HG03159 (cell line): ENCODE measurements at regions not wholly inside any gene's neighbourhood (a gene's known extent, or its start where the extent isn't known, plus 50 kb on each side); places are given as distances from the start of the nearest gene placed in this dataset.
"Not testable (repeated sequence)": the region's sequence is repeated elsewhere in the genome, so short reads cannot be mapped to it uniquely, and the experiment has no call there.

Experiments
- ATAC-seq: cut with Tn5 transposase; IDR thresholded peaks from one replicate; pipeline ENCODE4 v1.9.1; 2021; ENCODE audit warnings: mild to moderate bottlenecking, moderate library complexity; ENCODE audit not compliant: unreplicated experiment

DNA sequence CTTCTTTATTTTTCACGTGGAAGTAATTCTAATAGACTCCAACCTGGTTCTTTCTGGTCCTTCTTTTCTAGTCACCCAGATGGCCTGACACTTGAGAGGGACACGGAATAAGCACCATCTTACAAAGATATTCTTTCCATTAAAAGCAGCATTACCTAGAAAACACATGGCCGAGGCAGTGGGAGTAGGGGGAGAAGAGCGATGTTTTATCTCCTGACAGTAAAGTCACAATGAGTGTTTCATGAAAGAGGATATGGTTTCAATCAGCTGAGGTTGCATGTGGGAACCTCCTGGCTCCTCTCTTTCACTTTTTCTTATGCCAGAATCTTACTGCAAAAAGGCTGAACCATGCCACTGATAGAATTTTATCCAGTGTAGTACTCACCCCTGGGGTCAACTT lies 288.8 kb upstream of the SPAG17 start:
- ATAC-seq = no peak

DNA sequence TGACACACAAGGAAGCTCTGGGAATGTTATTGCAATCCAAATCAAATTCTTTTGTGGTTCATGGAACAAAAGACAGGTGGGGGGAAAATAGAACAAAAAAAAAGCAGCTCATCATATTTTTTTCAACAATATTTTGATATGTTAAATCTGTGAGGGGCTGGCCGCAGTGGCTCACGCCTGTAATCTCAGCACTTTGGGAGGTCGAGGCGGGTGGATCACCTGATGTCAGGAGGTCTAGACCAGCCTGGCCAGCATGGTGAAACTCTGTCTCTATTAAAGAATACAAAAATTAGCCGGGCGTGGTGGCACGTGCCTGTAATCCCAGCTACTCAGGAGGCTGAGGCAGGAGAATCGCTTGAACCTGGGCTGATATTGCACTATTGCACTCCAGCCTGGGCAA lies 279.4 kb upstream of the SPAG17 start:
- ATAC-seq = not testable (repeated sequence)

DNA sequence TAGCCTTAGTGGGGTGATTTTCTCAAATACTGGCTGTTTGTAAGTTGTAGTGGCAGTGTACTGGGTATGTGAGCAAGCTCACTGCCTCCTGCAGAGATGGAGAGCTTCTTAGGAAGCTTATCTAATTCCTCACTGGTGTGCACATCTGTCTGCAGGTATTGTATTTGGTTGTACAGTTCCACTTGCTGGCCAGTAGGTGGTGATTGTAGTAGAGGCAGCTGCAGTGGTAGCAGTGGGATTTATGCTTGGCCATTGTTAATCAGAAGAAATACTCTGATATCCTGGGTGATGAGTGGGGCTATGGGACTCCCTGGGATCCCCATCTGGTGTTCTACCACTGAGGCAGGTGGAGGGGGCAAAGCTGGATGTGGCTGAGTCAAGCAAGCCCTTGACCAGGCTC lies 276.1 kb upstream of the SPAG17 start:
- no peak for ATAC-seq

DNA sequence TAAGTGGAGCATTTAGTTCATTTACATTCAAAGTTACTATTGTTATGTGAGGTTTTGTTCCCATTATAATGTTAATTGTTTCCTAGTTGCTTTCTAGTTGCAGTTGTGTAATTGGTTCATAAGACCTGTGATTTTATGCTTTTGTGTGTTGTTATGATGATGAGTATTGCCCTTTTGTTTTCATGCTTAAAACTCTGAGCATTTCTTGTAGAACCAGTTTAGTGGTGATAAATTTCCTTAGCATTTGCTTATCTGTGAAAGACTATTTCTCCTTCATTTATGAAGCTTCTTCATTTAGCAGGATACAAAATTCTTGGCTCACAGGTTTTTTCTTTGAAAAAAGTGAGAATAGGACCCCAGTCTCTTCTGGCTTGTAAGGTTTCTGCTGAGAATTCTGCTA lies 274.8 kb upstream of the SPAG17 start:
- no peak for ATAC-seq

DNA sequence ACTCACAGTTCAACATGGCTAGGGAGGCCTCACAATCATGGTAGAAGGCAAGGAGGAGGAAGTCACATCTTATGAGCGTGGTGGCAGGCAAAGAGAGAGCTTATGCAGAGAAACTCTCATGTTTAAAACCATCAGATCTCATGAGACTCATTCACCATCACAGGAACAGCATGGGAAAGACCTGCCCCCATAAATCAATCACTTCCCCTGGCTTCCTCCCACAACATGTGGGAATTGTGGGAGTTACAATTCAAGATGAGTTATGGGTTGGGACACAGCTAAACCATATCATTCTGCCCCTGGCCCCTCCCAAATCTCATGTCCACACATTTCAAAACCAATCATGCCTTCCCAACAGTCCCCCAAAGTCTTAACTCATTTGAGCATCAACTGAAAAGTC lies 268.8 kb upstream of the SPAG17 start:
- not testable (repeated sequence) for ATAC-seq

DNA sequence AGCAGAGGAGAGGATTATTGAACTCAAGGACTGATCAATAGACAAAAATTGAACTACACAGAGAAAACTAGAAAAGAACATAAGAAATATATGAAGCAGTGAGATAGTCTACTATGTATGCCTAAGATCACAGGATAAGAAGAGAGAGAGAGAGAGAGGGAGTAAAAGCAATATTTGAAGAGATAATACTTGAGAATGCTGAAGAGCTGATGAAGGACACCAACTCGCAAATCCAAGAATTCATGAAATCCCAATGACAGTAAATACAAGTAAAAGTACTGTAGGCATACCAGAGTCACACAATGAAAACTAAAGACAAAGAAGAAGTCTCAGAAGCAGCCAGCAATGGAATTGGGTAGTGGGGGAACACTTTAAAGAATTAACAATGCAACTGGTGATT lies 260.1 kb upstream of the SPAG17 start:
- no peak for ATAC-seq

DNA sequence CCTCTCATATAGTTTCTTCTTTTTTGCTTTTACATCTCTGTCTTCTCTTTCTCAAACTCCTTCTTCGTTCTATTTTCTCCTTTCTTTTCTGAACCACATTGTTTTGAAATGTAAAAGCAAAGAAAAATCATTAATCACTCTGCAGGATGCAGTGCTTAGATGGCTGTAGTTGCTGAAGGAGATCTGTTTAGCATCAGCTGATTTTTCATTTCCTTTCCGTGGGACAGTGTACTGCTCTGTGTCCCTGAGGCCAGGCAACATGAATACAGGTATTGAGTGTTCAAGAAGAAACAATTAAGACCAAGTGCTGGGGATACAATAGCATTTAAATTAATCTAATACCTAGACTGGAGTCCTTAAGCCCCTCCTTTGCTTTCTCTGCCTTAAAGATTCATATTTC lies 257.2 kb upstream of the SPAG17 start:
- ATAC-seq = no peak

DNA sequence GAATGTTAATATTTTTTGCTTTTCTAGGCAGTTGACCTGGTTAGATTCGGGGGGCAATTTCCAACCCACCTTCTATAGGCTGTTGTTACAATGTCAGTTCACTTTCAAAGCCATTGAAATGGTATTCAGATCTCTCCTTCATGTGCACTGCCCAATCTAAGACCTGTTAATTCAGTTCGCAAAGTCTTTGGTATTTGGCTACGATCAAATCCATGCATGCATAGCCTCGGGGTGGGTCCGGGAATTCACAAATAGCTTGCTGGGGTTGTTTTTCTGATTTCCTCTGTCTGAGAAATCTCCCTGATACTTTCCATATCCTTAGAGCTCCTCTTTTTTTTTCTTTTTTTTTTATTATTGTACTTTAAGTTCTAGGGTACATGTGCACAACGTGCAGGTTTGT lies 252.6 kb upstream of the SPAG17 start:
- ATAC-seq = no peak

DNA sequence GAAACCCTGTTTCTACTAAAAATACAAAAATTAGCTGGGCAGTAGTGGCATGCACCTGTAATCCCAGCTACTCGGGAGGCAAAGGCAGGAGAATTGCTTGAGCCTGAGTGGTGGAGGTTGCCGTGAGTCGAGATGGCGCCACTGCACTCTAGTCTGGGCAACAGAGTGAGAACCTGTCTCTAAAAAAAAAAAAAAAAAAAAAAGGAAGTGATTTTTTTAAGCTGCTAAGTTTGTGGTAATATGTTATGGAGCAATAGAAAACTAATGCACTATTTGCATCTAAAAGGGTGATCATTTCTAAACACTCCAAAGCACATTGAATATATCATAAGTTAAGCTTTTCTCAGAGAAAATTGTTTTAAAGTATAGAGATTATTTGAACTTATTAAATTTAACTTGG lies 244.8 kb upstream of the SPAG17 start:
- ATAC-seq = no peak

DNA sequence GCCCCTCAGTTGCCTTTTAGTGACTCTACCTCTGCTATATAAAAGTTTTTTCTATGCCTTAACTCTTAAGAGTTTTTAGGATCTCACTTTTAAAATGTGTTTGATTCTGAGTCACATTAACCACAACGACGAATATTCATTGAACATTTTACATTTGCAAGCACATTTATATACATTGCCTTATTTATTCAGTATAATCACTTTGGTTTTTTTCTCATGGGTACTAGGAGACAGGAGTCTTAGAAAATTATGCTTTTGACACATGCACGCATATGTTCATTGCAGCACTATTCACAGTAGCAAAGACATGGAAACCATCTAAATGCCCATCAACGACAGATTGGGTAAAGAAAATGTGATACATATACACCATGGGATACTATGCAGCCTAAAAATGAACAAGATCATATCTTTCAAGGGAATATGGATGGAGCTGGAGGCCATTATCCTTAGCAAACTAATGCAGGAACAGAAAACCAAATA lies 236.9 kb upstream of the SPAG17 start:
- no peak for ATAC-seq

DNA sequence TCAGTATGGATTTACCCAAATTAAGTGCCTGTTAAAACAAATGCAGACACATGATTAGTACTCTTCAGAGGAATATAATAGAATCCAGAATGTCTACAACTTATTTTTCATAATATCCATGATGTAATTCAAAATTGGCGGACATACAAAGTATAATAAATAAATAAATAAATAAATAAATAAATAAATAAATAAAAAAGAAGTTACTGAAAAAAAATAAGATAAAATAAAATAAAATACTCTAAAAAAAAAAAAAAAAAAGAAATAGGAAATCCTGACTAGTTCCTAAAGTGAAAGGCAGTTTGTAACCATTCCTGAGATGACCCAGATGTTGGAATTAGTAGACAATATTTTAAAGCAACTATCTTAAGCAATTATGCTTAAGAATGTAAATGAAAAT lies 219.0 kb upstream of the SPAG17 start:
- no peak for ATAC-seq

DNA sequence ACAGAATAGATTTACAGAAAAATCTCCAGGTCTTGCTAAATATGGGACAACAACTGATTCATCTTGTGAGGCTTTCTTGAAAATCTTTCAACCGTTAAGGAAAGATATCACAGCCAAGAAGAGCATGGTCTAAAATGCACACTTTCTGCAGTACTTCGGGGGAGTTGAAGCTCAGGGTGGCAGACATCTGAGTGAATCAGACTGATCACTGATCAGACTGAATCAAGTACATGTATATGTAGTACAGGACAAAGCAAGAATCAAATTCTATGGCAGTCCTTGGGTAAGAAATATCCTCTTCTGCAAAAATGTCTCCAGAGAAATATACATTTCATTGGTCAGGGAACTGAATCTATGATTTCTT lies 212.4 kb upstream of the SPAG17 start:
- no peak for ATAC-seq

DNA sequence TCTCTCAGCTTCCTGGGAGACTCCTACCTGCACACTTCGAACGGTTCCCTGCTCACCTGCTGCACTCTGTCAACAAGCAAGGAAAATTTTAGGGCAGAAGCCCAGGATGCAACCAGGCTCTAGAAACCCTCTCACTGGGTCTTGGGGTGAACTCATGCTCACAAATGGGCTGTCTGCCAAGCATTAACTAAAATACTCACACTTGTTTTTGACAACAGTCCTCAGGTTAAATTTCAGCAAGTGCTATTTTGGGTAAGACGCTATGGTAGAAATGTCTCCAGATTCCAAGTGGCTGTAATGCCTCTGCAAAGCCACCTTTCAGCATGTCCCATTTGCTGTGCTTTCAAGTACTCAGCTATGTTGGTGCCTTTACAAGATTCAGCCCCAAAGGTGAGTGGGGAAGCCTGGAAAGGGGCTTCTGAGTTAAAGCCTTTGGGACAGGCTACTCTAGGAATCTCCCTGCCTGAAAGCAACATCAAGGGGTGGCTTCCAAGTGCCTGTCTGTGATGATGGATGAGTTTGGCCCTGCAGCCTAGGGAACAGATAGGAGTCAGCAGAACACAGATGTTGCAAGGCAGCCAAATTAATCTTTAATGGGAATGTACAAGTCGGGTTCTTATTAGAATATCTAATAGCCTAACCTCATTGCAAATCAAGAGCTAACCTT lies 211.9 kb upstream of the SPAG17 start:
- ATAC-seq = no peak

DNA sequence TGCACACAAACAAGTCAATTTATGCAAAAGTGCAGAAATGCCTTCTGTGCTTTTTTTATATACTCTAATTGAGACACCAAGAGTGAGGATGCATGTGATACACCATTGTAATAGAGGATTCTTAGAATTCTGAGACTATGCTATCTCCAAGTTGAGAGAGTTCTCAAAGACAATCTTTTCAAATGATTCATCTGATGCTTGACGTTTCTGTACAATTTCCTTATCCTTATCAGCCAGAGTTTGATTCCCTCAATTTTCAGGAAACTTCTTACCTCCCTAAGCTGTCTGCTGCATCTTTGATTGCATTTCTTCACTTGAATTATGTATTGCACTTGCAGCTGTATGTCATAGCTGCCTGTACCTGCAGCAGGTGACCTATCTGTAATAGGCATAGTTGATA lies 211.3 kb upstream of the SPAG17 start:
- ATAC-seq = no peak

DNA sequence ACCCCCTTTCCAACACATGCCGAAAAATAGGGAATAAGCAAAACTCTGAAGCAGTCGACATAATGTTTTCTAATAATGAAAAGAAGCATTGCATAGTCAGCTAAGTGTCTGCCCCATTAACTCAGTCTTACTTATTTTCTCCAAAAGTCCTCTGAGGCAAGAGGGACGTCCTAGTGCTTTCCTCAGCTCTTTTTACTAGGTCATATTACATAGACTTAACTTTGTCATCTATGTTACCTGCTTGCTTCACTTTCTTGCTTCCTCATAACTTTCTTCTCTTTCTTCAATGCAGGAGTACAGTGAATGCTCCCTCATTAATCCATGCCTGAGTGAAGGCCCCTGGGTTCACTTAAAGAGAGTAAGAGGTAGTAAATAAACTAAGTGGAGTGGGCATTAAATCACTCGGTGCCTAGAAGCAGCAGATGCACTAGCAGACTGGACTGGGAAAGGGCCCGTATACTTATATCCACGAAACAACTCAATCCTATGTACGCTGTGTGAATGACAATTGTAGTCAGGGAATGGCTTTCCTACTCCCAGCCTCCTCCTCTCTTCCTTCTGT lies 210.5 kb upstream of the SPAG17 start:
- ATAC-seq = no peak

DNA sequence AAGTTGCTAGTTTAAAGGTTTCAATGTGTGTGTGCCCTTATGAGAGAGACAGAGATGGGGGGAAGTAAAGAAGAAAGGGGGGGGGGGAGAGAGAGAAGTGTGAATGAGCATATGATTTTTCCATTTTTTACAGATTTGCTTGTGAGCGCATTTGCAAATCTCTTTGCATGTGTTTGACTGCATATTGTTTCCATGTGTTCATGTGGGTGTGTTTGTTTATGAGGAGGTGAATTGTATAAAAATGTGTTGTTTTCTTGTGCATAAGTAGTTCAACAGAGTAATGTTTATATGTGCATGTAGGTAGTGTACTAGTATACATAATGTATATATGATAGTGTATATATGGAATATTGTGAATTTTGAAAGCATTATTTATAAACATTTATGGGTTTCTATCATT lies 205.9 kb upstream of the SPAG17 start:
- ATAC-seq = no peak

DNA sequence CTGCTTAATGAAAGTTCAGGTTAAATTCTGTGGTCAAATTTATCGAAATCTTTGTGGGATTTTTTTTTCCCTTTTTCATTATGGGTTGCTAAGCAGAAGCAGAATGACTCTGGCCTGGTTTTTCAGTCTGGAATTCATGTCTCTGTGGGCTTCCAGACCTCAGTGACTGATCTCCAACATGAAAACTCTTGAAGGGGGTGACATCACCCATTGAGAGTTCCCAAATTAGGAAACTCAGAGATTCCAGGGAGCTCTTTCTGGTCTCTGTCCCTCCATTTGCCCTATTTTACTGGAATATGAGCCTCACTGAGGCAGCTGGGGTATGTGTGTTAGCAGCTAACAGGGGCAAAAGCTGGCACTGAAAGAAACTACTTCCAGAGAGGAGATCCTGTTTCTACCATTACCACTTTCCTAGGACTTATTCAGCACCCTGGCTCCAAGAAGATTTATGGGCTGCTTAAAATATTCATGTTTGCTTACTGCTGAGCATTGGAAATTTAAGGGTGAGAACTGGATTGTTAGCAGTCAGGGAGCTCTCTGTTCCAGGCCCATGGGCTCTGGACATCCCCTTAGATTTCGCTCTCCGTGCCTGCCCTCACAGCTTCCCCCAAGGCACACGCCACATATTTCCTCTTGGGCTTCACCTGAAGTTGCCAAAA lies 203.4 kb upstream of the SPAG17 start:
- no peak for ATAC-seq

DNA sequence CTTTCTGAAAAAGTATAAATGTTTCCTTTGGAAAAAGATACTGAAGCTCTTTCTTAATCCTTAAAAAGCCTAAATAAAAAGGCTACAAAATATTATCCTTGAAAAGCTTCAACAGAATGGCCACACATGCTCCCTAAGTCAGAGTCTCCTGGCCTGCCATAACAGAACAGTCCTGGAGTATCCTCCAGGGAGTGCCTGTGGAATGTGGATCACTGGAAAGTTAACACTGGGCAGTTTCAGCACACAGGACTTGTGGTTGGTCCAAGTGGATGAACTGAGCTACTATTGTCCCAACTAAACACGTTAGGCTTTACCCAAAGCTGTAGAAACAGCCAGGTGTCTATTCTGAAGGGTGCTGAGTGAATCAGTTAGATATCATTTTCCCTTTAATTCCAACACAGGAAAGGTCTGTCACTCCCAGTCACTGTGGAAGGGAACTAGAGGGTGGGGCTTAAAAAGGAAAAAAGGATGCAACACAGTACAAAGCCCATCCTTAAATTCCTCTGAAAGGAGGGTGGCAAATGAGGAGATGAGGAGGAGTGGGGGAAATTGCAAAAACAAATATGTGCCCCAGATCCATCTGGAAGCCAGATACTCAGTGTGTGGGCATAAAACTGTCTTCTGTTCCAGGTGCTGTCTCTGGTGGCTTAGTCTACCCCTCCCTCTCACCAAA lies 196.3 kb upstream of the SPAG17 start:
- ATAC-seq = no peak

DNA sequence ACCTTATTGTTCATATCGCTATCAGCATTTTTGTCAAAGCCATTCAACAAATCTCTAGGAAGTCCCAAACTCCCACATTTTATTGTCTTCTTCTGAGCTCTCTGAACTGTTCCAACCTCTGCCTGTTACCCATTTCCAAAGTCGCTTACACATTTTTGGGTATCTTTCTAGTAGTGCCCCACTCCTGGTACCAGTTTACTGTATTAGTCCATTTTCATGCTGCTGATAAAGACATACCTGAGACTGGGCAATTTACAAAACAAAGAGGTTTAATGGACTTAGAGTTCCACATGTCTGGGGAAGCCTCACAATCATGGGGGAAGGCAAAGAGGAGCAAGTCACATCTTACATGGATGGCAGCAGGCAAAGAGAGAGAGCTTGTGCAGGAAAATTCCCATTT lies 192.2 kb upstream of the SPAG17 start:
- not testable (repeated sequence) for ATAC-seq

DNA sequence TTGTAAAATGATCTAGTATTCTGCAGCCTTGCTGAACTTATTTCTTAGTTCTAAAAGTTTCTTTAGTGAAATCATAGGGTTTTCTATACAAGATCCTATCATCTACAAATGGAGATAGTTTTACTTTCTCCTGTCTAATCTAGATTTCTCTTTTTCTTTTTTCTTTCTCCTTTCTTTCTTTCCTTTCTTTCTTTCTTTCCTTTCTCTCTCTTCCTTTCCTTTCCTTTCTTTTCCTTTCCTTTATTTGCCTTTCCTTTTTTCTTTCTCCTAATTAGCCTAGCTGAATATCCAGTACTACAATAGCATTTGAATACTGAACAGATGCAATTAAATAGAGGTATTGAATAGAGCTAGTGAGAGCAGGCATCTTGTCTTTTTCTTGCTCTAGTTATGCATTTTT lies 186.6 kb upstream of the SPAG17 start:
- no peak for ATAC-seq

DNA sequence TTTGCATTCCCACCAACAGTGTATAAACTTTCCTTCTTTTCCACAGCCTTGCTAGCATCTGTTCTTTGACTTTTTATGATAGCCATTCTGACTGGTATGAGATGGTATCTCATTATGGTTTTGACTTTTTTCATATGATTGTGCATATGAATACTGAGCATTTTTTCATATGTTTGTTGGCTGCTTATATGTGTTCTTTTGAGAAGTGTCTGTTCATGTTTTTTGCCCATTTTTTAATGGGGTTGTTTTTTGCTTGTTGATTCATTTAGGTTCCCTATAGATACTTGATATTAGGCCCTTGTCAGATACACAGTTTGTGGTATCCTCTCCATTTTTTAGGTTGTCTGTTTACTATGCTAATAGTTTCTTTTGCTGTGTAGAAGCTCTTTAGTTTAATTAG lies 185.8 kb upstream of the SPAG17 start:
- no peak for ATAC-seq

DNA sequence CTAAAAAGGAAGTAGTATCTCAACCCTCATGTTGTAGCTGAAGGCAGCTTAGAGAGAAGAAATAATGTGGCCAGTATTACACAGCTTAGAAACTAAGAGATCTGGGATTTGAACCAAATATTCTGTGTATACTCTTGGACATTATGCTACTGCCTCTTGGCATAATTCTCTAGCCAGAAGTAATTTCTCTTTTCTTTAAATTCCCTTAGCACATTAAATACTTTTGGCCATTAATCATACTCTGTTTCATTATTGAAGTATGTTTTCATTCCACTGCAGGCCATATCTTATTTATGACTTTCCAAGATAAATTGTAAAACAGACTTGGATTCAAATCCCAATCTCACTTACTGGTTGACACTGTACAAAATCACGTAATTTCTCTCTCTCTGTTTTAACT lies 181.3 kb upstream of the SPAG17 start:
- no peak for ATAC-seq
